Astrocyte of the cerebellum (primary cell): ENCODE measurements at regions not wholly inside any gene's neighbourhood (a gene's known extent, or its start where the extent isn't known, plus 50 kb on each side); places are given as distances from the start of the nearest gene placed in this dataset.

Experiments
- DNase-seq: peaks from one replicate; pipeline ENCODE4 v3.0.0-alpha.2; 2011; ENCODE audit warnings: low read depth
- H3K4me3 ChIP-seq: 2 replicates; pipeline ENCODE4 v1.5.1; 2011; ENCODE audit warnings: mild to moderate bottlenecking, low read depth, low read length, moderate library complexity
- in situ Hi-C: cut with HindIII; loops from 2 replicates; pipeline ENCODE4 v1.10.0; 2017; ENCODE audit warnings: low sequenced_read_pairs
- TF ChIP-seq, protein P1 (sequence below): IDR thresholded peaks from 2 replicates; pipeline ENCODE4 v1.5.1; 2012; ENCODE audit warnings: low read length, low read depth, moderate library complexity, mild to moderate bottlenecking; ENCODE audit errors: missing control alignments

DNA sequence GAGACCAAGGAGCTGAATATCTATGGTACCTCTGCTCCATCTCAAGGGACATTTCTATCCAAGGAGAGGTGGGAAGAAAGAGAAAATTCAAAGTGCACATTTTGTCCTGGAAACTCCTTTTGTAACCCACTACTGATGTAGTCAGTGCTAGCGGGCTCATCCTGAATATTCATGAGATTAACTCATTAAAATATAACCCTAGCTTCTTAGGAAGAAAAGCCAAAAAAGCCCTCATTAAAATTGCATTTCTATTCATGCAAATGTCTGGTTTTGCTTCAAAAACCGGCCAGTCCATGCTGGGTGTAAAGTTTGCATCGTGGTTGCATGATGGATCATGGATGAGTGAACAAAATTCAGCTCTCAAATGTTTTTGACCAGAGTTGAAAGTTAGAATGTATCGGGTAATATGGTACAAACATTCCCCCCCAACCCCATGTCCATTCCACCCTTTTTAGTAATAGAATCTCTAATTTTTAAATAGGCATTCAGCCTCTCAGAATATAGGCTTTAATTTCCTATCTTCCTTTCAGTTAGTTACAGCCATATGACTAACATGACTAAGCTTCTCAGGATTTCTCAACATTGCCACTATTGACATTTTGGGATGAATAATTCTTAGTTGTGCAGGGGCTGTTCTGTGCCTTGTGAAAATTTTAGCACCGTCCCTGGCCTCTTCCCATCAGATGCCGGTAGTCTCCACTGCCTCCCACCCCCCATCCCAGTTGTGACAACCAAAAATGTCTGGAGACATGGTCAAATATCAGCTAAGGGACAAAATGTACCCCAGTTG lies 104.2 kb upstream of the RND3 start:
- H3K4me3 ChIP-seq = no peak overlapping the region
- no peak for DNase-seq
- in situ Hi-C loops = no loop called here
- TF ChIP-seq, protein P1, sequence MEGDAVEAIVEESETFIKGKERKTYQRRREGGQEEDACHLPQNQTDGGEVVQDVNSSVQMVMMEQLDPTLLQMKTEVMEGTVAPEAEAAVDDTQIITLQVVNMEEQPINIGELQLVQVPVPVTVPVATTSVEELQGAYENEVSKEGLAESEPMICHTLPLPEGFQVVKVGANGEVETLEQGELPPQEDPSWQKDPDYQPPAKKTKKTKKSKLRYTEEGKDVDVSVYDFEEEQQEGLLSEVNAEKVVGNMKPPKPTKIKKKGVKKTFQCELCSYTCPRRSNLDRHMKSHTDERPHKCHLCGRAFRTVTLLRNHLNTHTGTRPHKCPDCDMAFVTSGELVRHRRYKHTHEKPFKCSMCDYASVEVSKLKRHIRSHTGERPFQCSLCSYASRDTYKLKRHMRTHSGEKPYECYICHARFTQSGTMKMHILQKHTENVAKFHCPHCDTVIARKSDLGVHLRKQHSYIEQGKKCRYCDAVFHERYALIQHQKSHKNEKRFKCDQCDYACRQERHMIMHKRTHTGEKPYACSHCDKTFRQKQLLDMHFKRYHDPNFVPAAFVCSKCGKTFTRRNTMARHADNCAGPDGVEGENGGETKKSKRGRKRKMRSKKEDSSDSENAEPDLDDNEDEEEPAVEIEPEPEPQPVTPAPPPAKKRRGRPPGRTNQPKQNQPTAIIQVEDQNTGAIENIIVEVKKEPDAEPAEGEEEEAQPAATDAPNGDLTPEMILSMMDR = no peak

DNA sequence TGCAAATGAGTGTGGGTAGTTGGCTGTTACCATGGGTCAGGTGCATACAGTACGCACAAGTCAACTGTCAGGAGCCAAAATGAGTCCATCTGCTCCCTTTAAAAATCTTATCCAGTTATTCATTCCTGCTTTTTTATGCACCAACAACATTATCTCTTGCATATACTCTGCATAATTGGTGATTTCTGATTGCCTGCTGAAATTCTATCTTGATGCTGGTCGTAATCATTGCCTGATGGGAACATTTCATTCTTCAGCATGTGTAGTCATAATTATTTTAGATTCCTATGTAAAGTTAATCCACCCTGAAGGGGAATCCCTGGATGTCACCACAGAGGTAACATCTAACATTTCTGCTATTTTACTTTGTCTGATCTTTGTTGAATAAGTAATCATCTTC lies 102.2 kb upstream of the RND3 start:
- H3K4me3 ChIP-seq = no peak overlapping the region
- in situ Hi-C loops = no loop called here
- TF ChIP-seq, protein P1 = no peak
- DNase-seq = no peak

DNA sequence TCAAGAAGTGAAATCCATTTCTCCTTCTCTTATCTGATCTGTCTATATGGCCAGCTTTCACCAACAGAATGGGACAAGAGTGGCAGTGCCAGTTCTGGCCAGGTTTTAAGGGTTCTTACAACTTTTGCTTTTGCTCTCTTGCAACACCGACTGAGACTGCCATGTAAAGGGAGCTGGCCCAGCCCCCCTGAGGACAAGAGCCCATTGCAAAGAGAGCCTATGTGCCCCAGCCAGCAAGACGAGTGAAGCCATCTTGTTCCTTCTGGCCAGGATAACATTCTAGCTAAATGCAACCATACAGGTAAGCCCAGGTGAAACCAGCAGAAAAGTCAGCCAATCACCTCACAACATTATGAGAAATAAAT lies 101.0 kb upstream of the RND3 start:
- DNase-seq = no peak
- TF ChIP-seq, protein P1 = no peak
- no peak overlapping the region for H3K4me3 ChIP-seq
- in situ Hi-C loops = no loop called here

DNA sequence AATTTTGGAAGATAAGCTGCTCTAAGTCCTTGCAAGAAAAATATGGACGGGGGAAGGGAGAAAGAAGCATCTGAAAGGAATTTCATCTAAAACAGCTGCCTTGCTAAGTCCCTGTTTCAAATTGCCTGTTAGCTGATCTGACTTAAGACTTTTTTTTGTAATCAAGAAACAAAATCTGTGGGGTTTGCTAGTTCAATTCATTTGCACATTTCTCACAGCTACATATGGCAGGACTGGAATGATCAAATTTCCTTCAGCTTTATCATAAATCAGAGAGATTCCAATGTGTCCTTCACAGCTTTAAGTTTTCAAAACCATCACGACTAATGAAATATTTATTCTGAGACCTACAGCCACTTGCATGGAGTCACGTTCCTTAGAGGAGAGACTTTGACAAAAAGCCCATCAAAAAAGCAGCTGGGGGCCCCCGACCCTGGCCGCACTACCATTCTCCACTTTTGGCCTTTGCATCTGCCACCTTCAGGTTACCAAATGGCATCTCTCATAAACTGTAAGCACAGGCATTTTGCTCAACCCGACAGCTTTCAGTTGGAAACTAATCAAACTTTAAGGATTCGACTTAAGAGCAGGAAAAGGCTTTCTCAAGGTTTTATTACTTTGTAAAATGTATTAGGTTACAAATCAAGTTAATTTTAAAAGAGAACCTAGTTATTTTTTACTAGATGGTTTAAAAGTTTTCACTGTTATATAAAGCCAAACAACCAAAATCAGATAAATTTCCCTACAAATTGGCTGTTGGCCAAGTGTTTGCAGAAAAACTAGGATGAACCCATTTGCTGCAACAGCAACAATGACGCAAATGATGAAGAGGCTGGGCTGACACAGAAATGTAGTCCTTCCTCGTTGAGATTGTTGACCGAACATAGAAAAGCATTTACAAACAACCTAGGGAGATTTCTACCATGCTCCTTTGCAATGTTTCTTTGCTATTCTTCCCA lies 100.4 kb upstream of the RND3 start:
- TF ChIP-seq, protein P1 = no peak
- in situ Hi-C loops = no loop called here

DNA sequence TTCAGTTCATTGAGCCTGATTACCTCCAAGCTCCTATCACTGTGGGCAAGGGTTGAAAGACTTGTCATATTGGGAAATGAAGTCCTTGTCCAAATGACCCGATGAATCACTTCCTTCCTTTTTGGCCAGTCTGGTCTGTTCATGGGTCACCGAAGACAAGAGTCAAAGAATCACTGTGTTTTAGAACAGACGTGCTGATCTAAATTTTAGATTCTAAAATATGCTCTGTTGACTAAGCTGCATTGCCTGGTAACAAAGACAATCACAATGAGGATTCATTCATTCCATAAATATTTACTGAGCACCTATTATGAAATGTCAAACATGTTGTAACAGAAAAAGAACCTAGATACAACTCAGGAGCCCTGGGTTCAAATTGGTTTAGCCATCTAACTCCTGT lies 99.4 kb upstream of the RND3 start:
- in situ Hi-C loops = no loop called here
- no peak for DNase-seq
- no peak overlapping the region for H3K4me3 ChIP-seq
- TF ChIP-seq, protein P1 = no peak

More for the DNA sequence above, 100.4 kb upstream of the RND3 start:
- no peak for DNase-seq
- no peak overlapping the region for H3K4me3 ChIP-seq

DNA sequence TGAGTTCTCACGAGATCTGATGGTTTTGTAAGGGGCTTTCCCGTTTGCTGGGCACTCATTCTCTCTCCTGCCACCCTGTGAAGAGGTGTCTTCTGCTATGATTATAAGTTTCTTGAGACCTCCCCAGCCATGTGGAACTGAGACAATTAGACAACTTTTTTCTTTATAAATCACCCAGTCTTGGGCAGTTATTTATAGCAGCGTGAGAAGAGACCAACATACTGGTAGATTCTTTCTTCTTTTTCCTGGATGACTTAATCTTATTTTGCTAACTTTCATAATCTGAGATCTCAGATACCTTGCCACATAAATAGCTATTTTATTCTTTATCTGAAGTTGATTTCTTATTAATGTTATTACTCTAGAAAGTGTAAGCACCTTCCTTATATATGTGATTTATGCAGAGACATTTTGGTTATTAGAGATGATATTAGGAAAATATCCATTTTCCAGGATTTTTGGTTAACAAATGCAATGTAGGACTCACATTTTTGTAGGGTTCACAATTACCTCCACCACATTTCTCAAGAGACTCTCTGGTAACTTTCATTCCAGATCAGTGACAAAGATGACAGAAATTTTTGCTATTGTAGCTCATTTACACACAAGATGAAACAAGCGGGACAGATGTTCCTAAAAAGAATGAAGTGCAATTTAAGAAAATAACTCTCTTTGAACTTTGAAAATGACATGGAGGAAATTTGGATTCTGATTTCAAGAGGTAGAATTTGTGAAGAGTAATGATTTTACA lies 97.9 kb upstream of the RND3 start:
- H3K4me3 ChIP-seq = no peak overlapping the region
- no peak for DNase-seq
- TF ChIP-seq, protein P1 = no peak
- in situ Hi-C loops = no loop called here
